T-helper 17 cell (primary cell): ENCODE measurements at regions not wholly inside any gene's neighbourhood (a gene's known extent, or its start where the extent isn't known, plus 50 kb on each side); places are given as distances from the start of the nearest gene placed in this dataset.
"Not testable (repeated sequence)": the region's sequence is repeated elsewhere in the genome, so short reads cannot be mapped to it uniquely, and the experiment has no call there.

Experiments used
- ATAC-seq: fragments of 150-1000 bp; cut with Tn5 transposase; 2 replicates; pipeline ENCODE4 v1.10.0; 2021; ENCODE audit warnings: mild to moderate bottlenecking, moderate library complexity
- DNase-seq, 3 donors: peaks; one replicate each; pipeline versions ENCODE4 v3.0.0 to v3.0.0-alpha.2; 2020 to 2021
- H3K9me3 ChIP-seq: one replicate; pipeline ENCODE4 v1.7.0; 2013; ENCODE audit warnings: low read length, mild to moderate bottlenecking; ENCODE audit not compliant: control insufficient read depth, poor library complexity, severe bottlenecking
- H3K27ac Mint-ChIP-seq: one replicate; pipeline ENCODE4 v1.8.0; 2022; ENCODE audit warnings: mild to moderate bottlenecking, moderate library complexity, mixed read lengths
- H3K27me3 Mint-ChIP-seq: one replicate; pipeline ENCODE4 v1.8.0; 2022; ENCODE audit warnings: mixed read lengths
- H3K36me3 Mint-ChIP-seq: one replicate; pipeline ENCODE4 v1.8.0; 2022; ENCODE audit warnings: low read depth, mixed read lengths
- H3K4me1 Mint-ChIP-seq: one replicate; pipeline ENCODE4 v1.8.0; 2022; ENCODE audit warnings: mild to moderate bottlenecking, mixed read lengths
- H3K4me3 Mint-ChIP-seq: one replicate; pipeline ENCODE4 v1.8.0; 2022; ENCODE audit warnings: mild to moderate bottlenecking, moderate library complexity, mixed read lengths

DNA sequence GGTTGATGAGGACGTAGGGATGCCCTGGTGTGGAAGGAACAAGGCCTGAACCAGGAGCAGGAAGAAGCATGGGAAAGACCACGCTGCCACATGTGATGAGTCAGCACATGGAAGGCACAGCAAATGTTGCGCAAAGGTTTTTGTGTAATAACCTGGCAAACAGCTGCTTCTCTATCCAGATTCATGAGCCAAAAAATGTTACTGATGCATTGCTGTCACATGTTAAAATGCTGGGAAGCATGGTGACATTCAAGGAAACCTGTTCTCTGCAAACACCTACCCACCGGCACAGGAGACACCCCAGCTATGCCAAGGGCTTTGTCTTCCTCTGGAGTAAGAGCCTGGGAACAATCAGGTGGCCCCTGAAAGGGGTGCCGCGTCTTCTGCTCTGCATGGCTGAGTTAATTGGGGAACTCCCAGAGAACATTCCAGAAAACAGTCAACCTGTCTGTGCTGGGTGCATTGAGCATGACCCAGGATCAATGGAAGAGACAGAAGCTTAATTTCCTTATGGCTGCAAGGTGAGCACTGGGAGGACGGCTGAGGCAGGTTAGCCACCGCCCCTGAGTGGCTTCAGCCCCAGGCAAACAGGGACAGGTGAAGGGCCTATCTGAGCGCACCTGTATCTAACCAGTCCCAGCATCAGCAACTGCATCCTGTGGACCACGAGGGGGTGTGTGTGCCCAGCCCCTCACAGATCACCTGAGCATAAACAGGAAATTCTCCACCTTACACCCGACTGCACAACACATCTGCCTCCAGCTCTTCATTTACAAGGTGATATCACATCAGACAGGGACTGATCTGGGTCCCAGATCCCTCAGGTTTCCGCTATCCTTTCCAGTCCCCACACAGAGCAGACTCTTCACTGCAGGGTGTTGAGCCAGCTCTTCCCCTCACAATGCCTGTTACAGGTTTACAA lies 108.4 kb downstream of the GGTLC2 start:
- Mint-ChIP-seq H3K27ac (peak overlapping the region; percentile 94), H3K4me3 (peak overlapping the region; percentile 7), H3K27me3 (no peaks in the 10 kb centered on the region), H3K4me1 (peaks cover 15% of the 10 kb centered on the region), H3K36me3 (no peaks in the 10 kb centered on the region)
- H3K9me3 ChIP-seq: no peaks in the 10 kb centered on the region
- DNase-seq (no peak), ATAC-seq (peak; percentile 77)

DNA sequence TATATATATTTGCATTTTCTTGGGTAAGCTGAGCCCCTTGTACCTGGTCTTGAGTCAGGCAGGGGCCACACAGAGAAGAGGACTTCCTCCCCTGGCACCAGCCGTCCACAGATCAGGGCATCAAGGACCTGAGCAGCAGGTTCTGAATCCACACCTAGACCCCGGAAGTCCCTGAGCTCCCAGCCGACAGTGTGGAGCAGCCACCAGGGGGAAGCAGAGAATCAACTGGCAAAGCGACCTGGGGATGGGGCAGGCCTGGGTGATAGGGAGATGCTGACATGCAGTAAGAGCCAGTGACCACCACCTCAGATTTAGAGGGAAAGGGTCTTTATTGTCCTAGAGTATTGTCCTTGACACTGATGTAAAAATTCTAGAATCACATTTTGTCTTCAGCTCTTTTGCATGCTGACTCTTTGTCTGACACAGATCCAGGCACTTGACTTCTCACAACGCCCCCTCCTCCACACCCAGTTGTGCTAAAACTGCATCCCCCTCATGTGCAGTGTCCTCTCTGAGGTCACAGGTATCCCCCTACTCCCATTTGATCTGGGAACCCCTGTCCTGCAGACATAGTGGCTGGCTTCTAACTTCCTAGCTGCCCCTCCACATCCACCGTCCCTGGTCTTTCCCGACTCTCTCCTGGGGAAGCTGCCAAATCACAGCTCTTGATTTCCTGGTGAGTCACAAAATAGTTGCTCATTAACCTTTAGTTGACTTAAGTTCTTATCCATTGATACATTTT lies 109.3 kb downstream of the GGTLC2 start:
- Mint-ChIP-seq H3K27ac (peak overlapping the region; percentile 94), H3K36me3 (no peaks in the 10 kb centered on the region), H3K4me3 (no peak overlapping the region)

DNA sequence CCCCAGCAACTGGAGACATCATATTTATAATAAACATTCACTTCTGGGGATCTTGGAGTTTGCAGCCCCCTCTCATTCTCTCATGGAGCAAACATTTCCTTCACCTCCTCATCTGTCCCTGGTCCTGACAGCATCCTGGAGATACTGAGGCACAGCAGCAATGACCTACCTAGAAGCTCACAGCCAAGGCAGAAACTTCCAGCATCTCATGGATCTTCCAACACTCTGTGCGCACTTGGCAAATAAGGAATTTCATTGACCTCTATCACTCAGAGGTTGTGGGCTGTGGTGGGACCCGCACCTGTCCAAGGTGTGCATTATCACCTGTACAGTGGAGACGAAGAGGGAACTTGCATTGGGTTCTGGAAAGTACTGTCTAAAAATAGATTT lies 109.8 kb downstream of the GGTLC2 start:
- peak overlapping the region; percentile 11 for H3K27ac Mint-ChIP-seq
- no peaks in the 10 kb centered on the region for H3K9me3 ChIP-seq
- H3K36me3 Mint-ChIP-seq: no peaks in the 10 kb centered on the region
- no peak for DNase-seq
- H3K27me3 Mint-ChIP-seq: no peaks in the 10 kb centered on the region
- no peak overlapping the region for H3K4me3 Mint-ChIP-seq
- no peak for ATAC-seq
- H3K4me1 Mint-ChIP-seq: peaks cover 15% of the 10 kb centered on the region

More for the DNA sequence above, 109.3 kb downstream of the GGTLC2 start:
- peak; percentile 52 to 72 (median 56) for DNase-seq
- H3K27me3 Mint-ChIP-seq: no peaks in the 10 kb centered on the region
- ATAC-seq: peak; percentile 95
- no peaks in the 10 kb centered on the region for H3K9me3 ChIP-seq
- H3K4me1 Mint-ChIP-seq: peaks cover 15% of the 10 kb centered on the region

DNA sequence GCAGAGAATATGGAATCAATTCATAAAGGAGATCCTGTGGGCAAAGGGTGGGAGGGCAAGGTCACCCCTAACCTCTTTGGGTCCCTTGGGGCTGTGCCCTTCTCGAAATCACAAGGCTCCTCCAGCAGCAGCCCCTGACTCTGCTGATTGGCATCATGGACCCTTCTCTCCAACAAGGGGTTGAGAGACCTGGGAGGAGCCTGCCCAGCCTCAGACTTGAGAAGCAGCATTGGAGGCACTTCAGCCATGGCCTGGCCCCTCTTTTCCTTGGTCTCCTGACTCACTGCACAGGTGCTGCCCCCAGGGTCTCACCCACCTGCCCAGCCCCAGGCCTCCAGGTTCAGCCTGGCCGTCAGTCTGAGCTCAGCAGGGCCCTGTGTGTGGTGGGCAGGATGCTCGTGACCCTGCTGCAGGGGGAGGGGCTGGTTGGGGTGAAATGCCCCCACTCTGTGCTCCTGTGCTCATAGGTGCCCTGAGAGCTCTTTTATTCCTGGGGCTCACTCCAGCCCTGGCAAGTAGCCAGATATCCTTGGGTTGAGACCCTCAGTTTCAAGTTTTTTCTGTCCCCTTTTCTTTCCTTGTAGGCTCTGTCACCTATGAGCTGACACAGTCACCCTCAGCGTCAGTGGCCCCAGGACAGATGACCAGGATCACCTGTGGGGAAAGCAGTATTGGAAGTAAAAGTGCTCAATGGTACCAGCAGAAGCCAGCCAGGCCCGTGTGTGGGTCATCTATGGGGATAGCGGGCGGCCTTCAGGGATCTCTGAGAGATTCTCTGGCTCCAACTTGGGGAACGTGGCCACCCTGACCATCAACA lies 110.8 kb downstream of the GGTLC2 start:
- Mint-ChIP-seq H3K4me1 (peaks cover 15% of the 10 kb centered on the region), H3K36me3 (no peaks in the 10 kb centered on the region), H3K27me3 (no peaks in the 10 kb centered on the region), H3K27ac (peak overlapping the region; percentile 11), H3K4me3 (no peak overlapping the region)
- DNase-seq (no peak), ATAC-seq (no peak)
- no peaks in the 10 kb centered on the region for H3K9me3 ChIP-seq

DNA sequence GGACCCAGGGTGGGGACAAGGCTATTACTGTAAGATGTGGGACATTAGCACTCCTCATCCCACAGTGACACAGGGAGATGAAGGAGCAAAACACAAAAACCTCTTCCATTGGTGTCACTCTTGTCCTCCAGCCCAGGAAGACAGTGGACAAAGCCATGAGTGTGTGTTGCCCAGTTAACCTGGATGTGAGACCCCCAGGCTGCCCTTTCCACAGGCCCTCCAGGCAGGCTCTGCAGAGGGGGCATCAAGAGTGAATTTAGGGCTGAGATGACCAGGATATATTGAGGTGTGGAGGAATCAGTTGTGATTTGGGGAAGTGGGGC lies 111.3 kb downstream of the GGTLC2 start:
- no peaks in the 10 kb centered on the region for H3K9me3 ChIP-seq
- Mint-ChIP-seq H3K4me1 (peaks cover 15% of the 10 kb centered on the region), H3K36me3 (no peaks in the 10 kb centered on the region), H3K27ac (no peak overlapping the region), H3K27me3 (no peaks in the 10 kb centered on the region), H3K4me3 (no peak overlapping the region)
- no peak for DNase-seq
- ATAC-seq: no peak

DNA sequence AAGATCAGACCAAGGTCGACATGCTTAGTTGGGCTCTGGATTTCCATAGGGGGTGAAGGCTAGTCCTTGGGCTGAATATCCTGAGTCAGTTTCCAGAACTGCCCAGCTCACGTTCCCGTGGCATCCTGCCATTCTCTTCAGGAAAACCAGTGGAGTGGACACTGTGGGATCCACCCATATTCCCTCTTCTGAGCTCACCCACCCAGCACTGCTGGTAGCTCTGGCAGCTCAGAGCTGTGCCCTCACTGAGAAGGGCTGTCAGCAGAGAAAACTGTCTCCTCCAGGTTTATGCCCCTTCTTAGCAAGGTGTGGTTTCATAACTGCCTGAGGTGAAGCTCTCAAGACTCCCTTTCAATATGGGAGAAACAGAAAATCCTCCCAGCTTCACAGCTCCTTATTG lies 111.7 kb downstream of the GGTLC2 start:
- Mint-ChIP-seq H3K27ac (no peak overlapping the region), H3K4me1 (peaks cover 15% of the 10 kb centered on the region)

DNA sequence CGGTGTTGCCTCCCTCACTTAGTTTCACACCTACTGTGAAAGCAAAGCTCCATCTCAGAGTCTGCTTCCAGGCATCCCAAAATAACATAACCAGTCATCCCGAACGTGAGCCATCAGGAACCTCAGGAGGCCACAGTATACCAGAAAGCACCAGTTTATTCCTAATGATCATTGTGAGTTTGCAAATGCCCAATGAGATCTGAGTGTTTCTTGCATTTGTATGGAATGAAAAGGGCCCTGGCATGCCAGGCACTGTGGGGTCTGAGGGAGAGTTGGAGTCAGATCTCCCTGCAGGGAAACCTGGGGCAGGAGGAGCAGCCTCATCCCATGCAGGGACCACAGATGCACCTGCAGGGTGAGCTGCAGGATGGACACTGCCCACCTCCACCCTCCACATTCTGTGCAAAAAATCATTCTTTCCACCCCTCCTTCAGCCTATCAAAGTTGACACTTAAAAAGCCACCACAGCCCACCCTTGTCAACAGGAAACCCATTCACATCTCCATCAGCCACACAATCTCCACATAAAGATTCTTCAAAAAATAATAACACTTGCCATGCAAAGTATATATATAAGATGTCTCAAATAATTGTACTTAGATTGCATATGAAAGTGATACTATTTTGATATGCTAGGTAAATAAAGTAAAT lies 112.3 kb downstream of the GGTLC2 start:
- H3K9me3 ChIP-seq, ATAC-seq: not testable (repeated sequence)

More for the DNA sequence above, 111.7 kb downstream of the GGTLC2 start:
- H3K9me3 ChIP-seq: no peaks in the 10 kb centered on the region
- H3K4me3 Mint-ChIP-seq: no peak overlapping the region
- no peaks in the 10 kb centered on the region for H3K36me3 Mint-ChIP-seq
- DNase-seq (no peak), ATAC-seq (no peak)
- no peaks in the 10 kb centered on the region for H3K27me3 Mint-ChIP-seq

DNA sequence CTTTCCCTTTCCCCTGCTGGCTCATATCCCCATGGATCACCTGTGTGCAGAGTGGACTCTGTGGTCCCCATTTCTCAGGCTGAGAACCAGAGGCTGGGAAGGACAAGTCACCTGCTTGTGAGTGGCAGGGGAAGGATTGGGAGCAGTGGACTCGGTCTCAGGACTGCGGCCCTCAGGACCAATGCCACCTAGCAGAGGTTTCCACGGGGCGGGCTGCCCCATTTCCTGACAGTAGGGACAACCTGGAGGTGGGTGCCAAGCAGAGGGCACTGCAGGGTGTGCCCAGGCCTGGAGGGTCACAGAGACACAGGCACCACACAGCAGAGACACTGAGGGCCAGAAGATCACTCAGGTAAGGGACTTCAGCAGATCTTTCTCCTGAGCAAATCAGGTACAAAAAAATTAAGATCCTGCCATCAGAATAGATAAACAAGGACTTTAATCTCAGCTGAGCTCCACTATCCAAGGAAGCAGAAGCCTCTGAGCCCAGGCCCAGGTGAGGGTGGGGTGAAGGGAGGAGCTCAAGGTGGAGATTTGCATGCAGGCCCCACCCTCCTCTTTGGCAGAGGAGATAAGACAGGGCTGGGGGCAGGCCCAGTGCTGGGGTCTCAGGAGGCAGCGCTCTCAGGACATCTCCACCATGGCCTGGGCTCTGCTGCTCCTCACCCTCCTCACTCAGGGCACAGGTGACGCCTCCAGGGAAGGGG lies 113.8 kb downstream of the GGTLC2 start:
- ATAC-seq, DNase-seq, H3K36me3 Mint-ChIP-seq, H3K27me3 Mint-ChIP-seq, H3K4me1 Mint-ChIP-seq, H3K4me3 Mint-ChIP-seq, H3K9me3 ChIP-seq: not testable (repeated sequence)
- H3K27ac Mint-ChIP-seq: peak overlapping the region; percentile 49

More for the DNA sequence above, 112.3 kb downstream of the GGTLC2 start:
- not testable (repeated sequence) for H3K27me3 Mint-ChIP-seq, DNase-seq, H3K27ac Mint-ChIP-seq, H3K36me3 Mint-ChIP-seq, H3K4me3 Mint-ChIP-seq
- peaks cover 15% of the 10 kb centered on the region for H3K4me1 Mint-ChIP-seq

DNA sequence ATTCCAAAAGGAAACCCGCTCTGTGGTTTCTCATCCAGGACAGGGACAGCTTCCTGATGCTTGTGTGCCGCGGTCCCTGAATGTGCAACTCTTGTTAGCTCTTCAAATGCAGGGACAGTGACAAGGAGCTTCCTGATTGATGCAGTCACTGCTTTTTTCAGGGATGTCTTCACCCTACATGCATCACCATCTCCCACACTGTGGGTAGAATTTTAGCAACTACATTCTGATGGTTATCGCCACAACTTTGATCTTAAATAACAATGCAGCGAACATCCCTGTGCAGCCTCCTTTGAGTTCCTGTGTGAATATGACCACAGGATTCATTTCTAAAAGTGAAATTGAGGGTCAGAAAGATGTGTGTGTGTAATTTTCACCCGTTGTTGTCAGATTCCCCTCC lies 115.0 kb downstream of the GGTLC2 start:
- no peak for DNase-seq
- Mint-ChIP-seq H3K4me1 (peaks cover 11% of the 10 kb centered on the region), H3K36me3 (no peaks in the 10 kb centered on the region), H3K4me3 (no peak overlapping the region), H3K27me3 (no peaks in the 10 kb centered on the region), H3K27ac (no peak overlapping the region)
- no peaks in the 10 kb centered on the region for H3K9me3 ChIP-seq
- ATAC-seq: no peak

DNA sequence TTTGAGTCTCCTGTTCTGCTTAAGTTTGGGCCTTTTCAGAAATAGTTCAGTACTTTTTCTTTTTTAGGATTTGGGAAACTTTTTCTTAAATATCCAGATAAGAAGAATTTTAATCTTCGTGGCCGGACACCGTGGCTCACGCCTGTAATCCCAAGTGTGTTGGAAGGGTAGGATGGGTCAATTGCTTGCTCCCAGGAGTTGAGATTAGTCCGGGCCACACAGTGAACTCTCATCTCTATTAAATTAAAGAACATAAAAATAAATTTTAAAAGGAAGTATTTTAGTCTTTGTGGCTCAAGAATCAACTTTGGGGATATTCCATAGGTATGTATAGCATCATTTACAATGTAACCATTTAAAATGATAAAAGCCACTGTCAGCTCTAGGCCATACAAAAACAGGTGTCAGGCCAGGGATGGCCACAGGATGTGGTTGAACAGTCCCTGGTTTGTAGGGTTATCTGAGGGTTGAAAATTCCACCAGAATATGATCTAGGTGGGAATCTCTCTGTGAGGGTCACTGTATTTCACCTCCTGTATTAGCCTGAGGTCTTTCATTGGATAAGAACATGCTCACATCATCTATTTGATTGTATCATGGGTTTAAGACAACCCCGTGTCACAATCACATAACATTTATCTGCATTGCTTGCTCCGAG lies 115.6 kb downstream of the GGTLC2 start:
- H3K9me3 ChIP-seq: no peaks in the 10 kb centered on the region
- no peaks in the 10 kb centered on the region for H3K36me3 Mint-ChIP-seq
- H3K4me1 Mint-ChIP-seq: peaks cover 11% of the 10 kb centered on the region
- no peak overlapping the region for H3K27ac Mint-ChIP-seq
- H3K4me3 Mint-ChIP-seq: no peak overlapping the region
- DNase-seq (no peak), ATAC-seq (no peak)
- peaks cover 2% of the 10 kb centered on the region for H3K27me3 Mint-ChIP-seq

DNA sequence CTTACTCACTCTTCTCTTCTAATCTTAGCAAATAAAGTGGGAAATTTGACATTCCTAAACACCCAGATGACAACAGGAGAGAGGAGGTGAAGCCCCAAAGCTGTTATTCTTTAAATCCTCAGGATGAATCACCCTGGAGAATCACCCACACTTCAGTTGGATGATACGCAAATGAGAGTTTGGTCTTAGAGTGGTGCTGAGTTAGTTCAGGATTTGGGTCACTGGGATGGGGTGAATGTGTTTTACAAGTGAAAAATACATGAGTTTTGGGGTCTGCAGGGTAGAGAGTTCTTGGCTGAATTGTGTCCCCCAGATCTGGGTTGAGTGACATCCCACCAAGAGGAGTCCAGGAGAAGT lies 117.2 kb downstream of the GGTLC2 start:
- Mint-ChIP-seq H3K36me3 (no peaks in the 10 kb centered on the region), H3K27me3 (peaks cover 10% of the 10 kb centered on the region), H3K4me3 (no peak overlapping the region), H3K4me1 (peaks cover 9% of the 10 kb centered on the region), H3K27ac (no peak overlapping the region)
- DNase-seq (no peak), ATAC-seq (no peak)
- no peaks in the 10 kb centered on the region for H3K9me3 ChIP-seq
